ENCODE measurements at regions not wholly inside any gene's neighbourhood (a gene's known extent, or its start where the extent isn't known, plus 50 kb on each side); places are given as distances from the start of the nearest gene placed in this dataset.

- TF ChIP-seq STAT1 (IDR thresholded peaks at IDR 0.05; ENCODE audit: unreplicated experiment), result no peak
- TF ChIP-seq EZH2phosphoT487 (IDR thresholded peaks at IDR 0.05; ENCODE audit: unreplicated experiment), result no peak
- TF ChIP-seq CREB1 (CRISPR knock-in tag; IDR thresholded peaks at IDR 0.05; ENCODE audit: low read depth), result no peak
- TF ChIP-seq CTCF (conservative IDR thresholded peaks at IDR 0.05; ENCODE audit: low read depth in 2 of 2), result no peak
- TF ChIP-seq ZNF114 (CRISPR knock-in tag; IDR thresholded peaks at IDR 0.05), result no peak
- TF ChIP-seq POLR2AphosphoS5 (IDR thresholded peaks at IDR 0.05; ENCODE audit: low read depth), result no peak
- TF ChIP-seq ZNF331 (CRISPR knock-in tag; IDR thresholded peaks at IDR 0.05; ENCODE audit: low read depth), result no peak
- TF ChIP-seq JUNB (IDR thresholded peaks at IDR 0.05; ENCODE audit: unreplicated experiment), result no peak
- no peak for TF ChIP-seq EZH2 (IDR thresholded peaks at IDR 0.05; ENCODE audit: low read depth, unreplicated experiment)
- TF ChIP-seq ZNF462 (CRISPR knock-in tag; IDR thresholded peaks at IDR 0.05), result no peak
- no peak for TF ChIP-seq NANOG (IDR thresholded peaks at IDR 0.05; ENCODE audit: borderline replicate concordance)
- TF ChIP-seq ETS1 (IDR thresholded peaks at IDR 0.05), result no peak
- no peak for TF ChIP-seq REST (IDR thresholded peaks at IDR 0.05; ENCODE audit: unreplicated experiment)
- peaks cover 3% of the 10 kb centered on the region; the same call in 1 of the 3 replicates for H3K36me3 Mint-ChIP-seq (ENCODE audit: low read depth)
- ATAC-seq (no peak), DNase-seq (ENCODE audit: low spot score) (no peak)
- Histone ChIP-seq H3K9me2 (ENCODE audit: insufficient read depth) (peaks cover 6% of the 10 kb centered on the region; the same call in 1 of the 2 replicates), H3K4me3 (no peak overlapping the region), H3F3A (replicated peaks; ENCODE audit: low read depth) (no peaks in the 10 kb centered on the region), H4K20me1 (replicated peaks; ENCODE audit: insufficient read depth) (no peaks in the 10 kb centered on the region), H3K79me2 (replicated peaks; ENCODE audit: insufficient read depth) (no peaks in the 10 kb centered on the region), H3K27ac (ENCODE audit: low read depth) (no peak overlapping the region), H3K36me3 (ENCODE audit: insufficient read depth) (no peaks in the 10 kb centered on the region), H3K27me3 (ENCODE audit: insufficient read depth) (no peaks in the 10 kb centered on the region), H3K4me1 (ENCODE audit: insufficient read depth) (peaks cover 13% of the 10 kb centered on the region), H3K4me2 (no peak overlapping the region), H2AFZ (no peak overlapping the region)
- H3K4me1 Mint-ChIP-seq, result peaks cover 28% of the 10 kb centered on the region
- H3K27me3 Mint-ChIP-seq (ENCODE audit: insufficient read depth, low read depth, poor library complexity), result peaks cover 7% of the 10 kb centered on the region
- H3K4me3 Mint-ChIP-seq, result no peak overlapping the region
- H3K27ac Mint-ChIP-seq, result no peak overlapping the region
- no peaks in the 10 kb centered on the region; the same call in 2 of the 3 replicates for H3K9me3 Mint-ChIP-seq
Observed at GRCh38 chr2:216768908-216769411, 73.6 kb upstream of the IGFBP5 start.

All from GM23338 (cell line).